ENCODE measurements at regions not wholly inside any gene's neighbourhood (a gene's known extent, or its start where the extent isn't known, plus 50 kb on each side); places are given as distances from the start of the nearest gene placed in this dataset.
"Not testable (repeated sequence)": the region's sequence is repeated elsewhere in the genome, so short reads cannot be mapped to it uniquely, and the experiment has no call there.

DNA sequence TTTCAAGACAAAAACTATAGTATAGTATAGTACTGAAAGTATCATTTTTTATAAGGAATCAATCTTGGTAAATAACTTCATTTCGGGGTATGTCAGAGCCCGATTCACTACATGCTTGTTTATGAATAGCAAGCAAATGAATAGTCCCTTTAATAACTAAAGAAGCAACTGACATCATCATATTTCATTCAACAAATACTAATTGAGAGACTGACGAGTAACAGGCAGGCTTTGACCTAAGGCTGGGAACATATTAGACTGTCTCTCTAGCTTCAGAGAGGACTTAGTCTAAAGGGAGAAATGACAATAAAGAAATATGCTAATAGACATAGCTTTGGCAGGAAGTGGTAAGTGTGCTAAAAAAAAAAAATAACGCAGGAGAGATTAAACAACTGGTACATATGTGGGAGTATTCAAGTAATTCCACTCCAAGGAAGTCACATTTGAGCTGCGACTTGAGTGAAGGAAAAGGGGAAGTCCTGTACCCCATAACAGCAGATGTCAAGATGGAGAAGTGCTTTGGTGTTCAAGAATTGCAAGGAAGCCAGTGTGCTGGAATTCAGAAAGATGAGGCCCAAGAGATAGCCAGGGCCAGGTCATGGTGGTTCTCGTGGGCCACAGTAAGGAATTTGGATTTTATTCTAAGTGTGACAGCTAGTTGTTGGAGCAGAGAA lies 284.9 kb downstream of the FBXO8 start:
- H3K4me3 ChIP-seq (ENCODE audit: low read depth, low read length) = no peak overlapping the region
- TF ChIP-seq, protein P1, sequence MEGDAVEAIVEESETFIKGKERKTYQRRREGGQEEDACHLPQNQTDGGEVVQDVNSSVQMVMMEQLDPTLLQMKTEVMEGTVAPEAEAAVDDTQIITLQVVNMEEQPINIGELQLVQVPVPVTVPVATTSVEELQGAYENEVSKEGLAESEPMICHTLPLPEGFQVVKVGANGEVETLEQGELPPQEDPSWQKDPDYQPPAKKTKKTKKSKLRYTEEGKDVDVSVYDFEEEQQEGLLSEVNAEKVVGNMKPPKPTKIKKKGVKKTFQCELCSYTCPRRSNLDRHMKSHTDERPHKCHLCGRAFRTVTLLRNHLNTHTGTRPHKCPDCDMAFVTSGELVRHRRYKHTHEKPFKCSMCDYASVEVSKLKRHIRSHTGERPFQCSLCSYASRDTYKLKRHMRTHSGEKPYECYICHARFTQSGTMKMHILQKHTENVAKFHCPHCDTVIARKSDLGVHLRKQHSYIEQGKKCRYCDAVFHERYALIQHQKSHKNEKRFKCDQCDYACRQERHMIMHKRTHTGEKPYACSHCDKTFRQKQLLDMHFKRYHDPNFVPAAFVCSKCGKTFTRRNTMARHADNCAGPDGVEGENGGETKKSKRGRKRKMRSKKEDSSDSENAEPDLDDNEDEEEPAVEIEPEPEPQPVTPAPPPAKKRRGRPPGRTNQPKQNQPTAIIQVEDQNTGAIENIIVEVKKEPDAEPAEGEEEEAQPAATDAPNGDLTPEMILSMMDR (IDR thresholded peaks at IDR 0.05; ENCODE audit: low read depth, low read length) = no peak

DNA sequence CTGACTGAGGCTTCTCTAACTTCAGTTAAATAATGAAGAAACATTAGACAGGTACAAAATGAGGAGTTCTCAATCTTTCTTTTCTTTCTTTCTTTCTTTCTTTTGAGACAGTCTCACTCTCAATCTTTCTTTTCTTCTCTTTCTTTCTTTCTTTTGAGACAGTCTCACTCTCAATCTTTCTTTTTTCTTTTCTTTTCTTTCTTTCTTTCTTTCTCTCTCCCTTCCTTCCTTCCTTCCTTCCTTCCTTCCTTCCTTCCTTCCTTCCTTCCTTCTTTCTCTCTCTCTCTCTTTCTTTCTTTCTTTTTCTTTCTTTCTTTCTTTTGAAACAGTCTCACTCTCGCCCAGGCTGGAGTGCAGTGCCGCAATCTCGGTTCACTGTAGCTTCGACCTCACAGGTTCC lies 287.7 kb downstream of the FBXO8 start:
- H3K4me3 ChIP-seq (ENCODE audit: low read depth, low read length) = not testable (repeated sequence)

DNA sequence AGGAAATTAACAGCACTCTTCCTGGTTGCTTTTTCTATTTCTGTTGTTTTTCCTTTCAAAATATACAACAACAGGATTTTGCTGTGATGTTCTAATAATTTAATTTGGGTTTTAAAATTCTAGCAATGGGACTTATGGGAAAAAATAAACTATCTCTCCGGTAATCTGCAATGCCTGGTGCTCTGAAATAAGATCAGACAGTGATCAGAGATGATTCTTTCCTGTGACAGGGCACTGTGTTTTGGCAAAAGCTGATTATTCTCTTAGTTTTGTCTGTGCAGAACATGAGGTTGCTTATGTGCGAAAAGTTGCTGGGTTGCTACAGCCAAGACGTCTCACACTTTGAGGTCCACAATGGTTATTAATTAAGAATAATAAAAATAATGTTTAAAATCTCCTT lies 291.7 kb downstream of the FBXO8 start:
- no peak overlapping the region for H3K4me3 ChIP-seq (ENCODE audit: low read depth, low read length)
- TF ChIP-seq, protein P1 (IDR thresholded peaks at IDR 0.05; ENCODE audit: low read depth, low read length) = no peak

DNA sequence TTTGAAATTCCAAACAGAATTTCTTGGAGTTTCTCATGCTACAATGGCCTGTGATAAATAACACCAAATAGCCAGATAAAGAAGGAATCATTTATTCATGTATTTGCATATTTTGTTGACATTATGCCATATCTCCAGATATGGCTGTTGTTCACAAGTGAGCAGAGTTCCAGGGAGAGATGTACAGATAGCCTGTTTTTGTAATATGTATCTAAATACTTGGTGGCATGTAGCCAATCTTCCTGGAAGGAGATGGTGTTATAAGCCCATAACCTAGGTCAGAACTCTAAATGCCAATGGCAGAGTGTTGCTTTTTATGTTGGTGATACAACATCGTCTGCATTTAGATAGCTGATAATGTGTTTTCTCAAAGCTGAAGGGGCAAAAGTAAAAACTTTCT lies 292.2 kb downstream of the FBXO8 start:
- TF ChIP-seq, protein P1 (IDR thresholded peaks at IDR 0.05; ENCODE audit: low read depth, low read length) = no peak
- H3K4me3 ChIP-seq (ENCODE audit: low read depth, low read length) = no peak overlapping the region

DNA sequence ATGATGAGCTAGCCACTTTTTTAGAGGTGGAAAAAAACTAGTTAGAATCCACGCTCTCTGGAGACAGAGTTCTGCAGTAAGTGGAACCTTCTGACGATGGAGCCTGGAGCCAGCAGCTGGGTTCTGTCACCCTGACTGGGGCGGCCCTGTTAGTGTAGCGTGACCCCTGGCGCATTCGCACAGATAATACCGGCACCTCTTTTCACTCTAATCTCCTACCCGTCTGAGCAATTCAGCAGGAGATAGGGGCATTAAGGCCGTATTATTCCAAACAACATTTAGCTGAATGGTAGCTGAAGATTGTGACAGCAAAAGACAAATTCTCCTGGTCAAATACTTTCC lies 292.6 kb downstream of the FBXO8 start:
- TF ChIP-seq, protein P1 (IDR thresholded peaks at IDR 0.05; ENCODE audit: low read depth, low read length) = no peak
- no peak overlapping the region for H3K4me3 ChIP-seq (ENCODE audit: low read depth, low read length)

DNA sequence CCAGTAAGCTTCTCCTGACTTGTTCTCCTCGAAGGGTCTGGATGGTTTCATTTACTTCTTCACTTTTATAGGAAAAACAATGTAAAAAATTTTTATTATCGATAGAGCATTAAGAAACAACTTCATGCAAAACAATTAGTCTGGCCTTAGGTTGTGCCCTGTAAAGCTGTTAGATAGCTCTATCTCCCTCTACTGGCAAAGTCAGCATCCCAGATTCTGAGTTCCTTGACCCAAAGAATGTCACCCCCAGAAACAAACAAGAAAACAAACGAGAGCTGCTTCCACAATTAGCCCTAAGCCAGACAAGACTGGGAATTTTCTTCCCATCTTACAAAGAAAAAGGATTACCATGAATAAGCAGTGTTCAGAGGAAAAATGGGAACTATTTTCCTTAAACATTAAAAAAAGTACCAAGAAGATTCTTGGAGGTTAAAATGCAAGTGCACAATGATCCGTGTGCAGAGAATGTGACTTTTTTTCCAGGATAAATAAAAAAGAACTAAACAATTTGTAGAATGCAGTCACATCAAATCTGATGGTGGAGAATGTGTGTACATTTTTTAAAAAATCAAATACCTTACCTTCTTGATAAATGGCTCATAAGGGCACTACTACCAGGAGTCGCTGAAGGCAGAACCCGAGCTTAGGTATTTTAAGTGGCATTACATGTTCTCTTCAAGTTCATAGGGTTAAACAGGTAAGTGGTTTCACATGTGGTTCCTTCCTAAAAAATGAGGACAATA lies 293.2 kb downstream of the FBXO8 start:
- H3K4me3 ChIP-seq (ENCODE audit: low read depth, low read length) = no peak overlapping the region
- TF ChIP-seq, protein P1 (IDR thresholded peaks at IDR 0.05; ENCODE audit: low read depth, low read length) = peak; percentile 10; the same call in 1 of the 2 replicates

DNA sequence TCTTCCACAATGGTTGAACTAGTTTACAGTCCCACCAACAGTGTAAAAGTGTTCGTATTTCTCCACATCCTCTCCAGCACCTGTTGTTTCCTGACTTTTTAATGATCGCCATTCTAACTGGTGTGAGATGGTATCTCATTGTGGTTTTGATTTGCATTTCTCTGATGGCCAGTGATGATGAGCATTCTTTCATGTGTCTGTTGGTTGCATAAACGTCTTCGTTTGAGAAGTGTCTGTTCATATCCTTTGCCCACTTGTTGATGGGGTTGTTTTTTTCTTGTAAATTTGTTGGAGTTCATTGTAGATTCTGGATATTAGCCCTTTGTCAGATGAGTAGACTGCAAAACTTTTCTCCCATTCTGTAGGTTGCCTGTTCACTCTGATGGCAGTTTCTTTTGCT lies 319.9 kb downstream of the FBXO8 start:
- not testable (repeated sequence) for H3K4me3 ChIP-seq (ENCODE audit: low read depth, low read length)

DNA sequence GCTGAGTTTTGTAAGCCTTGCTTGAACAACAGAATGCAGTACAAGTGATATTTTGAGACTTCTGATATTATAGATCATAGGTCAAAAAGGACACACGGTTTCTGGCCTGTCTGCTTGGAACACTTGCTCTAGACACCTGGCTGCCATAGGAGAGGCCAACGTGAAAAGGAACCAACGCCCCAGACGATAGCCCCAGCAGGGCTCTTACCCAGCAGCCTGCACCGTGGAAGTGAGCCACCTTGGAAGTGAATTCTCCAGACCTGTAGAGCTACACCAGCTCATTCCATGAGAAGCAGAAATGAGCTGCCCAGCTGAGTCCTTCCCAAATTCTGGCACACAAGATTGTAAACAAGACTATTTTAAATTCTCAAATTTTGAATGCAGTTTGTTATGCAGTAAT lies 323.1 kb downstream of the FBXO8 start:
- H3K4me3 ChIP-seq (ENCODE audit: low read depth, low read length) = no peak overlapping the region
- TF ChIP-seq, protein P1 (IDR thresholded peaks at IDR 0.05; ENCODE audit: low read depth, low read length) = no peak

Measured in WI38 (cell line).